Naive thymus-derived CD4-positive, alpha-beta T cell (primary cell): ENCODE measurements at regions not wholly inside any gene's neighbourhood (a gene's known extent, or its start where the extent isn't known, plus 50 kb on each side); places are given as distances from the start of the nearest gene placed in this dataset.

ENCODE experiments used
- ATAC-seq: fragments of 150-1000 bp; cut with Tn5 transposase; 2 replicates; pipeline ENCODE4 v1.10.0; 2021; ENCODE audit warnings: mild to moderate bottlenecking, moderate library complexity
- CTCF ChIA-PET: fragments of 350-600 bp; sonication (Branson Sonifier 250); formaldehyde crosslinking; loops from one replicate; lab custom pipeline; 2021; ENCODE audit warnings: antibody characterized with exemption; lab: Charles Lee
- POLR2A ChIA-PET: fragments of 350-600 bp; sonication (Branson Sonifier 250); formaldehyde crosslinking; loops from one replicate; lab custom pipeline; 2021; ENCODE audit warnings: antibody characterized with exemption, inconsistent platforms; lab: Charles Lee
- DNase-seq, 9 donors: peaks; one replicate each; pipeline versions ENCODE4 v3.0.0 to v3.0.0-alpha.2; 2020 to 2022; ENCODE audit warnings: mixed read lengths in 1 of 9
- H3K27ac ChIP-seq: one replicate; pipeline ENCODE4 v1.7.0; 2013; ENCODE audit warnings: mild to moderate bottlenecking, low read depth, low read length, moderate library complexity
- H3K27me3 ChIP-seq, 2 donors: one replicate each; pipeline ENCODE4 v1.7.0; 2013; ENCODE audit warnings: low read length in 2 of 2, mild to moderate bottlenecking in 2 of 2, moderate library complexity in 2 of 2; ENCODE audit not compliant: control insufficient read depth in 2 of 2, insufficient read depth in 2 of 2
- H3K36me3 ChIP-seq, 3 experiments: 1 replicate in 2 of 3; 2 replicates in 1 of 3; pipeline ENCODE4 v1.7.0; 2013; ENCODE audit warnings: low read length in 3 of 3, mild to moderate bottlenecking in 3 of 3, moderate library complexity in 1 of 3; ENCODE audit not compliant: insufficient read depth in 3 of 3, control insufficient read depth in 2 of 3
- H3K4me1 ChIP-seq, 2 donors: one replicate each; pipeline ENCODE4 v1.7.0; 2013; ENCODE audit warnings: low read length in 2 of 2, mild to moderate bottlenecking in 2 of 2, moderate library complexity in 1 of 2; ENCODE audit not compliant: control insufficient read depth in 2 of 2, insufficient read depth in 2 of 2
- H3K4me3 ChIP-seq: 2 replicates; pipeline ENCODE4 v1.7.0; 2013; ENCODE audit warnings: mild to moderate bottlenecking, low read length
- H3K9me3 ChIP-seq, 3 experiments: 1 replicate in 2 of 3; 2 replicates in 1 of 3; pipeline ENCODE4 v1.7.0; 2013; ENCODE audit warnings: low read length in 3 of 3; ENCODE audit not compliant: control insufficient read depth in 2 of 3
- H3K27ac Mint-ChIP-seq, 9 donors: one replicate each; pipeline ENCODE4 v1.8.0; 2020 to 2022; ENCODE audit warnings: mixed read lengths in 9 of 9, mild to moderate bottlenecking in 8 of 9, moderate library complexity in 5 of 9, inconsistent platforms in 2 of 9
- H3K27me3 Mint-ChIP-seq, 5 donors: one replicate each; pipeline ENCODE4 v1.8.0; 2021 to 2022; ENCODE audit warnings: mixed read lengths in 5 of 5, mild to moderate bottlenecking in 1 of 5
- H3K36me3 Mint-ChIP-seq, 5 donors: one replicate each; pipeline ENCODE4 v1.8.0; 2020 to 2022; ENCODE audit warnings: mixed read lengths in 5 of 5, mild to moderate bottlenecking in 3 of 5, inconsistent platforms in 1 of 5
- H3K4me1 Mint-ChIP-seq, 7 donors: one replicate each; pipeline ENCODE4 v1.8.0; 2020 to 2022; ENCODE audit warnings: mixed read lengths in 7 of 7, mild to moderate bottlenecking in 3 of 7, inconsistent platforms in 1 of 7
- H3K4me3 Mint-ChIP-seq, 10 donors: one replicate each; pipeline ENCODE4 v1.8.0; 2020 to 2022; ENCODE audit warnings: mild to moderate bottlenecking in 10 of 10, mixed read lengths in 10 of 10, moderate library complexity in 6 of 10, inconsistent platforms in 2 of 10
- H3K9me3 Mint-ChIP-seq, 11 donors: one replicate each; pipeline ENCODE4 v1.8.0; 2020 to 2022; ENCODE audit warnings: mixed read lengths in 11 of 11, mild to moderate bottlenecking in 4 of 11, inconsistent platforms in 1 of 11, moderate library complexity in 1 of 11
- intact Hi-C, 2 donors: fragments of 100-400 bp; cut with micrococcal nuclease; formaldehyde crosslinking; loops; one replicate each; pipeline ENCODE4 v1.15.1; 2023

GRCh38 chr7:344608-344994 is 54.6 kb downstream of the FOXL3 start:
- DNase-seq (no peak), ATAC-seq (no peak)
- H3K4me3 ChIP-seq = no peak overlapping the region
- no peaks in the 10 kb centered on the region for H3K4me1 ChIP-seq
- H3K9me3 ChIP-seq = peaks cover 0 to 17% (median 0%) of the 10 kb centered on the region in 3 experiments
- no peak overlapping the region for H3K27ac ChIP-seq
- Mint-ChIP-seq H3K27me3 (no peaks in the 10 kb centered on the region), H3K36me3 (peaks cover 0 to 14% (median 4%) of the 10 kb centered on the region in 5 donors), H3K27ac (peak overlapping the region in 1 of 9 donors; percentile 36), H3K4me1 (peaks cover 0 to 14% (median 7%) of the 10 kb centered on the region in 7 donors), H3K4me3 (no peak overlapping the region), H3K9me3 (peaks cover 0 to 24% (median 2%) of the 10 kb centered on the region in 11 donors)
- intact Hi-C loops = no loop called here
- H3K36me3 ChIP-seq = peaks cover 0 to 5% (median 0%) of the 10 kb centered on the region in 3 experiments
- POLR2A ChIA-PET = interaction anchor here (1.1 kb wide), 1 partner anchor 18 kb away, joined by 5 read pairs; no protein-coding TSS in a partner anchor
- H3K27me3 ChIP-seq = no peaks in the 10 kb centered on the region
- CTCF ChIA-PET = interaction anchor here (0.6 kb wide), 1 partner anchor 364 kb away, joined by 5 read pairs; no protein-coding TSS in a partner anchor

- Histone ChIP-seq H3K4me3 (no peak overlapping the region), H3K4me1 (no peaks in the 10 kb centered on the region), H3K27me3 (no peaks in the 10 kb centered on the region), H3K9me3 (peaks cover 0 to 17% (median 0%) of the 10 kb centered on the region in 3 experiments), H3K36me3 (peaks cover 0 to 6% (median 0%) of the 10 kb centered on the region in 3 experiments), H3K27ac (no peak overlapping the region)
- intact Hi-C loops = no loop called here
- CTCF ChIA-PET = no interaction called here
- ATAC-seq (no peak), DNase-seq (no peak)
- Mint-ChIP-seq H3K36me3 (peaks cover 0 to 14% (median 4%) of the 10 kb centered on the region in 5 donors), H3K27me3 (no peaks in the 10 kb centered on the region), H3K9me3 (peaks cover 0 to 24% (median 2%) of the 10 kb centered on the region in 11 donors), H3K4me3 (no peak overlapping the region), H3K27ac (peak overlapping the region in 4 of 9 donors; percentile 16 to 63 (median 36)), H3K4me1 (peaks cover 0 to 14% (median 7%) of the 10 kb centered on the region in 7 donors)
- POLR2A ChIA-PET = no interaction called here
These were observed 56.3 kb downstream of the FOXL3 start for GRCh38 chr7:346116-346898.

GRCh38 chr7:347001-347590 is 57.1 kb downstream of the FOXL3 start:
- intact Hi-C loops = no loop called here
- Mint-ChIP-seq H3K36me3 (peaks cover 0 to 14% (median 4%) of the 10 kb centered on the region in 5 donors), H3K4me3 (no peak overlapping the region), H3K9me3 (peaks cover 0 to 24% (median 4%) of the 10 kb centered on the region in 11 donors), H3K27me3 (no peaks in the 10 kb centered on the region), H3K4me1 (peaks cover 6 to 19% (median 12%) of the 10 kb centered on the region in 7 donors), H3K27ac (peak overlapping the region in 2 of 9 donors; percentile 32 to 43)
- Histone ChIP-seq H3K4me1 (peaks cover 3 to 5% of the 10 kb centered on the region in 2 donors), H3K9me3 (peaks cover 0 to 17% (median 0%) of the 10 kb centered on the region in 3 experiments), H3K27ac (no peak overlapping the region), H3K36me3 (peaks cover 0 to 6% (median 0%) of the 10 kb centered on the region in 3 experiments), H3K4me3 (no peak overlapping the region), H3K27me3 (no peaks in the 10 kb centered on the region)
- POLR2A ChIA-PET = no interaction called here
- no peak for ATAC-seq
- CTCF ChIA-PET = no interaction called here
- DNase-seq = no peak

GRCh38 chr7:347644-348479 is 57.9 kb downstream of the FOXL3 start:
- Histone ChIP-seq H3K27ac (no peak overlapping the region), H3K36me3 (peaks cover 0 to 6% (median 0%) of the 10 kb centered on the region in 3 experiments), H3K27me3 (no peaks in the 10 kb centered on the region), H3K4me1 (peaks cover 10 to 11% of the 10 kb centered on the region in 2 donors), H3K4me3 (no peak overlapping the region), H3K9me3 (peaks cover 0 to 17% (median 0%) of the 10 kb centered on the region in 3 experiments)
- ChIA-PET CTCF (no interaction called here), POLR2A (no interaction called here)
- no peak for ATAC-seq
- intact Hi-C loops = no loop called here
- peak overlapping the region in 2 of 9 donors; percentile 32 to 43 for H3K27ac Mint-ChIP-seq
- H3K27me3 Mint-ChIP-seq = peaks cover 0 to 3% (median 0%) of the 10 kb centered on the region in 5 donors
- H3K9me3 Mint-ChIP-seq = peaks cover 0 to 24% (median 4%) of the 10 kb centered on the region in 11 donors
- H3K36me3 Mint-ChIP-seq = peaks cover 0 to 14% (median 4%) of the 10 kb centered on the region in 5 donors
- H3K4me1 Mint-ChIP-seq = peaks cover 10 to 21% (median 17%) of the 10 kb centered on the region in 7 donors
- H3K4me3 Mint-ChIP-seq = no peak overlapping the region
- DNase-seq = no peak

- peaks cover 0 to 14% (median 4%) of the 10 kb centered on the region in 5 donors for H3K36me3 Mint-ChIP-seq
- Histone ChIP-seq H3K36me3 (peaks cover 0 to 6% (median 0%) of the 10 kb centered on the region in 3 experiments), H3K27me3 (no peaks in the 10 kb centered on the region), H3K4me3 (no peak overlapping the region), H3K4me1 (peaks cover 10 to 11% of the 10 kb centered on the region in 2 donors), H3K27ac (no peak overlapping the region), H3K9me3 (peaks cover 0 to 17% (median 0%) of the 10 kb centered on the region in 3 experiments)
- DNase-seq = no peak
- POLR2A ChIA-PET = no interaction called here
- H3K9me3 Mint-ChIP-seq = peaks cover 0 to 24% (median 4%) of the 10 kb centered on the region in 11 donors
- intact Hi-C loops = no loop called here
- H3K4me1 Mint-ChIP-seq = peaks cover 10 to 21% (median 18%) of the 10 kb centered on the region in 7 donors
- peak overlapping the region in 1 of 10 donors; percentile 72 for H3K4me3 Mint-ChIP-seq
- CTCF ChIA-PET = no interaction called here
- no peak for ATAC-seq
- peak overlapping the region in 3 of 9 donors; percentile 11 to 68 (median 40) for H3K27ac Mint-ChIP-seq
- H3K27me3 Mint-ChIP-seq = peaks cover 0 to 3% (median 0%) of the 10 kb centered on the region in 5 donors
These were observed 58.5 kb downstream of the FOXL3 start for GRCh38 chr7:348480-348844.
